Mesothelial cell of epicardium (in vitro differentiated cells): ENCODE measurements at regions not wholly inside any gene's neighbourhood (a gene's known extent, or its start where the extent isn't known, plus 50 kb on each side); places are given as distances from the start of the nearest gene placed in this dataset.

Source experiments
- DNase-seq, 2 experiments: peaks; one replicate each; pipeline ENCODE4 v3.0.0; 2021; ENCODE audit warnings: low spot score in 2 of 2; ENCODE audit not compliant: unreplicated experiment in 2 of 2
- H3K27ac Mint-ChIP-seq: 2 replicates; pipeline ENCODE4 v1.8.0; 2021; ENCODE audit warnings: mixed read lengths
- H3K27me3 Mint-ChIP-seq: 2 replicates; pipeline ENCODE4 v1.8.0; 2021; ENCODE audit warnings: low read depth, mixed read lengths
- H3K36me3 Mint-ChIP-seq: 2 replicates; pipeline ENCODE4 v1.8.0; 2021; ENCODE audit warnings: mixed read lengths
- H3K4me1 Mint-ChIP-seq: 2 replicates; pipeline ENCODE4 v1.8.0; 2021; ENCODE audit warnings: mixed read lengths
- H3K4me3 Mint-ChIP-seq: 2 replicates; pipeline ENCODE4 v1.8.0; 2021; ENCODE audit warnings: mild to moderate bottlenecking, moderate library complexity, mixed read lengths
- H3K9me3 Mint-ChIP-seq: 2 replicates; pipeline ENCODE4 v1.8.0; 2021; ENCODE audit warnings: mixed read lengths
- TF ChIP-seq, protein P1 (sequence below): fragments of 200-600 bp; sonication (generic); IDR thresholded peaks from one replicate; pipeline ENCODE4 v1.5.0; 2021; ENCODE audit warnings: antibody characterized with exemption; ENCODE audit not compliant: unreplicated experiment

DNA sequence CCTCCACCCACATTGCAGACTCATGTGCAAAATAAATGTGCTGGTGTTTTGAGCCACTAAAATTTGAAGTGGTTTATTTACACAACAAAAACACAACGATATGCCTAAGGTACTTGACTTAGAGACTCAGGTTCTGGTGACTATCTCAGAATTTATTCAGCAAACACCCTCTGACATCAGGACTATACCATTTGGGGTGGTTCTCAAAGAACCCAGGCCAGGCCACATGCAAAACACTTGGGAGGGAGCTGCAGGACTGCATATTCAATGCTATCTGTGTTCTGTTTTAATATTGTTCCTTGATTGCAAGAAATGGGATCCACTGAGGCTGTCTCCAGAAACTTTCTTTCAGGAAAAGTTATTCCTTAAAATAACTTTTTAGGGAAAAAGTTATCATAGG is 91.6 kb downstream of the LINC00237 start:
- TF ChIP-seq, protein P1, sequence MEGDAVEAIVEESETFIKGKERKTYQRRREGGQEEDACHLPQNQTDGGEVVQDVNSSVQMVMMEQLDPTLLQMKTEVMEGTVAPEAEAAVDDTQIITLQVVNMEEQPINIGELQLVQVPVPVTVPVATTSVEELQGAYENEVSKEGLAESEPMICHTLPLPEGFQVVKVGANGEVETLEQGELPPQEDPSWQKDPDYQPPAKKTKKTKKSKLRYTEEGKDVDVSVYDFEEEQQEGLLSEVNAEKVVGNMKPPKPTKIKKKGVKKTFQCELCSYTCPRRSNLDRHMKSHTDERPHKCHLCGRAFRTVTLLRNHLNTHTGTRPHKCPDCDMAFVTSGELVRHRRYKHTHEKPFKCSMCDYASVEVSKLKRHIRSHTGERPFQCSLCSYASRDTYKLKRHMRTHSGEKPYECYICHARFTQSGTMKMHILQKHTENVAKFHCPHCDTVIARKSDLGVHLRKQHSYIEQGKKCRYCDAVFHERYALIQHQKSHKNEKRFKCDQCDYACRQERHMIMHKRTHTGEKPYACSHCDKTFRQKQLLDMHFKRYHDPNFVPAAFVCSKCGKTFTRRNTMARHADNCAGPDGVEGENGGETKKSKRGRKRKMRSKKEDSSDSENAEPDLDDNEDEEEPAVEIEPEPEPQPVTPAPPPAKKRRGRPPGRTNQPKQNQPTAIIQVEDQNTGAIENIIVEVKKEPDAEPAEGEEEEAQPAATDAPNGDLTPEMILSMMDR, result no peak
- no peak for DNase-seq
- Mint-ChIP-seq H3K4me1 (peaks cover 12% of the 10 kb centered on the region), H3K27ac (no peak overlapping the region), H3K9me3 (peaks cover 5% of the 10 kb centered on the region), H3K36me3 (no peaks in the 10 kb centered on the region), H3K27me3 (peaks cover 45% of the 10 kb centered on the region), H3K4me3 (no peak overlapping the region)

DNA sequence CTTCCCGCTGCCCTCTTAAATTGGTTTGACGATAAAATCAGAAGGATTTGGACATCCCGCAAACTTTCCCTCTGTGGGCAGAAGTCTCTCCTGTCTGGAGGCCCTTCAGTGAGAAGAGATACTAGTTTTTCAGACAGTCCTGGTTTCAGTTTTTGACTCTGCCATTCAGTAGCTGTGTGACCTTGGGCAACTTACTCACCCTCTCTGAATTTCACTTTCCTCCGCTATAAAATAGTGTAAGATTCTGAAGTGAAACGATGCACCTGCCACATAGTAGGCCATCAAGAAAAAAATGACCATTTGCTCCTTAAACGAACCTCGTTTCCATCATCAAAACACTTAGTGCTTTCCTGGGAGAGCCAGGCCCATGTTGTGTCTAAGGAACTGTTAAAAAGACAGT is 97.2 kb downstream of the LINC00237 start:
- Mint-ChIP-seq H3K4me3 (no peak overlapping the region), H3K4me1 (no peaks in the 10 kb centered on the region), H3K9me3 (peaks cover 5% of the 10 kb centered on the region), H3K27me3 (peaks cover 32% of the 10 kb centered on the region), H3K36me3 (no peaks in the 10 kb centered on the region), H3K27ac (no peak overlapping the region)
- TF ChIP-seq, protein P1, result no peak
- no peak for DNase-seq

DNA sequence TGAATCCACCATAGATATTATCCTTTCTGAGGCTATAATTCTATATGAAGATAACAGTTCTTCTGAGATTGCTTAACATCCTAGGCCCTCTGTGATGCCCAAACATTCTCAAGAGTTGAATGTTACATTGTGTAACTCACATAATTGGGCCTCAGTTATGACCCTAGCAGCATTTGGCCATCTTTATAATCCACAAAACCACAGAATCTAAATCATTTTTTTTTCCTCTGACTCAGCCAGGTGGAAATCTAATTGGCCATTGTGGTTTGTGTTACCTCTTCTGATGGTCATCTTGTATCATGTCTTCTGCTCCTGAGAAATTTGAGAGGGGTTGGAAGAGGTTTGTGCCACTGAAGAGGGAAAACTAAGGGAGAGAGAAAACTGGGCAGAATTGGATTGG is 99.5 kb downstream of the LINC00237 start:
- TF ChIP-seq, protein P1, result no peak
- no peak overlapping the region for H3K4me3 Mint-ChIP-seq
- no peak overlapping the region for H3K27ac Mint-ChIP-seq
- peaks cover 32% of the 10 kb centered on the region for H3K27me3 Mint-ChIP-seq
- no peaks in the 10 kb centered on the region for H3K36me3 Mint-ChIP-seq
- H3K9me3 Mint-ChIP-seq, result peaks cover 2% of the 10 kb centered on the region
- H3K4me1 Mint-ChIP-seq, result no peaks in the 10 kb centered on the region
- no peak for DNase-seq

DNA sequence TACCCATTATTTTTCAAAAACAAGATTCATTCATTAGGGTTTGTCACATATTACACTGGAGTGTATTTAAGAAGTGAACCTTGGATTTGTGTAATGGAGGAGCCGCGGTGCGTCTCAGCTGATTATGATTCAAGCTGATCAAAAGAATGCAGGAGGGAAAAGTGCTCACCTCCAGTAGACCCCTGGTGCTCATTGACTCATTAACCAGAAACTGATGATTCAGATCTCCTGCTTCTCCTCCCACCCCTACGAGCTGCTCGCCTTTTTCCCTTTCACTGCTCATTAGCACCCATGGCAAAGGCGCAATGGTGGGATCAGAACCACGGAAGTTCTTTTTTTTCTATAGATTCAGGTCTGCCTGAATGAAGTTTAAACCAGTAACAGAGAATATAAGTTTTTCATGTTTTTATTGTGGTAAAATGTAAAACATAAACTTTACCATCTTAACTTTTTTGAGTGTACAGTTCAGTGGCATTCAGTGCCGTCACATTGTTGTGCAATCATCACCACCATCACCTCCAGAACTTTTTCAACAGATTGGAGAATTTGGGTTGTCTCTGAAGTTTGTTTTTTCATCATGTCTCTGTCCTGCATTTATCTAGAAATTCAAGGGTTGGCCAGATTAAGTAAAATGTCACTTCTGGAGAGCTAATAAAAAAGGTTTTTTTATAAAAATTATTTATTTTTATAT is 101.6 kb downstream of the LINC00237 start:
- Mint-ChIP-seq H3K4me3 (no peak overlapping the region), H3K4me1 (no peaks in the 10 kb centered on the region), H3K27ac (no peak overlapping the region), H3K36me3 (no peaks in the 10 kb centered on the region), H3K9me3 (no peaks in the 10 kb centered on the region), H3K27me3 (peaks cover 37% of the 10 kb centered on the region)
- TF ChIP-seq, protein P1, result no peak
- DNase-seq, result no peak

DNA sequence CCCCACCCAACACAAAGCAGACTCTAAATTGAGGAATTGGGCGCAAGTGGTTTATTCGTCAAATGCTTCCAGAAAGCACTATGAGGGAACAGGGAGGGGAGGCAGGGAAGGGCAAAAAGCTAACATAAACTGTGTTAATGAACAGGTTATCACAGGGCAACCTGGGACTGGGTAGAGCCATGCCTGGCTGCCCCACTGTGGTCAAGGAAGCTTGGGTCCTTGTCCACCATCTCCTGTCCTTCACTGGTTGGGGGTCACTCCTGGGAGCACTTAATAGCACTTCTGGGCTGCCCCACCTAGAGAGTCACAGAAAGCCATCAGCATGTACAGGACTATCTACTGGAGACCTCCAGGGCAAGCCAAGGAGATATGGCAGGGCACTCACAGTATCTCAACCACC is 102.3 kb downstream of the LINC00237 start:
- Mint-ChIP-seq H3K4me3 (no peak overlapping the region), H3K36me3 (no peaks in the 10 kb centered on the region), H3K4me1 (no peaks in the 10 kb centered on the region), H3K27ac (no peak overlapping the region), H3K27me3 (peaks cover 43% of the 10 kb centered on the region), H3K9me3 (no peaks in the 10 kb centered on the region)
- DNase-seq, result no peak
- TF ChIP-seq, protein P1, result no peak

DNA sequence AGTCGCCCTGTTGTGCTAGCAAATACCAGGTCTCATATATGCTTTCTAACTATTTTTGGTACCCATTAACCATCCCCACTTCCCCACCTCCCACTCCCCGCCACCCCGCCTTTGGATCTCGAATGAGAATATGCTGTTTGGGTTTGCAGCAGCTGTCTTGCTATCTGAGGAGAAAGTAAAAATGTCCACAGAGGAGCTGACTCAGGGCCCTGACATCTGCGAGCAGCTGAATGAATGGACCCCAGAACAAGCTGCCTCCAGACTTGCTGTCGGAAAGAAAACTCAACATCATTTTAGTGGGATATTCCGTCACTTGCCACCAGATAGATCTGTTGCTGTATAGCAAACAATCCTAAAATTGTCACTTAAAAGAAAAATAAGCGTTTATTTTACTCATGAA is 103.7 kb downstream of the LINC00237 start:
- Mint-ChIP-seq H3K27ac (no peak overlapping the region), H3K4me3 (no peak overlapping the region), H3K4me1 (no peaks in the 10 kb centered on the region), H3K27me3 (peaks cover 57% of the 10 kb centered on the region), H3K9me3 (no peaks in the 10 kb centered on the region), H3K36me3 (no peaks in the 10 kb centered on the region)
- no peak for DNase-seq
- TF ChIP-seq, protein P1, result no peak
